Smooth muscle cell (in vitro differentiated cells): ENCODE measurements at regions not wholly inside any gene's neighbourhood (a gene's known extent, or its start where the extent isn't known, plus 50 kb on each side); places are given as distances from the start of the nearest gene placed in this dataset.

Experiments
- DNase-seq: peaks from one replicate; lab custom pipeline; 2025; ENCODE audit not compliant: unreplicated experiment; lab: John Stamatoyannopoulos, UW
- H2AFZ ChIP-seq: fragments of 200-600 bp; sonication (generic); 2 replicates; pipeline ENCODE4 v1.6.0; 2016; ENCODE audit warnings: antibody characterized with exemption, low read depth, mild to moderate bottlenecking
- H3F3A ChIP-seq: fragments of 200-600 bp; sonication (generic); 2 replicates; pipeline ENCODE4 v1.6.0; 2017; ENCODE audit warnings: antibody characterized with exemption, low read depth
- H3K27ac ChIP-seq: fragments of 200-600 bp; sonication (generic); 2 replicates; pipeline ENCODE4 v1.5.1; 2016; ENCODE audit warnings: low read depth, mild to moderate bottlenecking
- H3K27me3 ChIP-seq: fragments of 200-600 bp; sonication (generic); 2 replicates; pipeline ENCODE4 v1.6.1; 2016; ENCODE audit warnings: low read depth, mild to moderate bottlenecking
- H3K36me3 ChIP-seq: fragments of 200-600 bp; sonication (generic); 2 replicates; pipeline ENCODE4 v1.5.1; 2016; ENCODE audit warnings: low read depth
- H3K4me1 ChIP-seq: fragments of 200-600 bp; sonication (generic); 2 replicates; pipeline ENCODE4 v1.5.1; 2016; ENCODE audit warnings: low read depth
- H3K4me2 ChIP-seq: fragments of 200-600 bp; sonication (generic); 2 replicates; pipeline ENCODE4 v1.6.0; 2016; ENCODE audit warnings: mild to moderate bottlenecking
- H3K4me3 ChIP-seq: fragments of 200-600 bp; sonication (generic); 2 replicates; pipeline ENCODE4 v1.5.1; 2016; ENCODE audit warnings: mild to moderate bottlenecking
- H3K79me2 ChIP-seq: fragments of 200-600 bp; sonication (generic); 2 replicates; pipeline ENCODE4 v1.6.0; 2016; ENCODE audit warnings: low read depth, mild to moderate bottlenecking
- H3K9ac ChIP-seq: fragments of 200-600 bp; sonication (generic); 2 replicates; pipeline ENCODE4 v1.6.0; 2016; ENCODE audit warnings: low read depth
- H3K9me3 ChIP-seq: fragments of 200-600 bp; sonication (generic); replicated peaks from 2 replicates; pipeline ENCODE4 v1.5.1; 2016; ENCODE audit warnings: low read depth
- H4K20me1 ChIP-seq: fragments of 200-600 bp; sonication (generic); 2 replicates; pipeline ENCODE4 v1.6.0; 2016; ENCODE audit warnings: low read depth
- CTCF ChIP-seq: fragments of 200-600 bp; sonication (generic); IDR thresholded peaks from 2 replicates; pipeline ENCODE4 v1.5.1; 2017; ENCODE audit warnings: borderline replicate concordance, mild to moderate bottlenecking, antibody characterized with exemption; ENCODE audit not compliant: insufficient read depth, poor library complexity, severe bottlenecking
- WGBS: methylation state at CpG from one replicate; pipeline ENCODE4 v1.1.7; 2016; ENCODE audit warnings: low lambda C conversion rate; 5-methylcytosine and 5-hydroxymethylcytosine counted together

GRCh38 chr13:79912403-79912802 is 428.5 kb downstream of the SPRY2 start:
- WGBS: 84% methylated on average over 3 of the region's 3 CpGs
- no peak overlapping the region for H2AFZ ChIP-seq
- no peak overlapping the region for H3K4me3 ChIP-seq
- H3K9ac ChIP-seq: no peak overlapping the region
- H3K4me1 ChIP-seq: peaks cover 6% of the 10 kb centered on the region
- peaks cover 2% of the 10 kb centered on the region for H3F3A ChIP-seq
- no peaks in the 10 kb centered on the region for H3K36me3 ChIP-seq
- H3K27ac ChIP-seq: no peak overlapping the region
- H3K4me2 ChIP-seq: no peak overlapping the region
- no peaks in the 10 kb centered on the region for H3K9me3 ChIP-seq
- H3K79me2 ChIP-seq: no peaks in the 10 kb centered on the region
- H3K27me3 ChIP-seq: no peaks in the 10 kb centered on the region
- DNase-seq: no peak
- no peak for TF ChIP-seq CTCF
- H4K20me1 ChIP-seq: no peaks in the 10 kb centered on the region

GRCh38 chr13:79910875-79911540 is 429.9 kb downstream of the SPRY2 start:
- TF ChIP-seq CTCF: no peak
- Histone ChIP-seq H3F3A (no peaks in the 10 kb centered on the region), H3K4me2 (no peak overlapping the region), H3K79me2 (no peaks in the 10 kb centered on the region), H4K20me1 (no peaks in the 10 kb centered on the region), H3K4me3 (no peak overlapping the region), H3K9me3 (no peaks in the 10 kb centered on the region), H2AFZ (no peak overlapping the region), H3K27me3 (no peaks in the 10 kb centered on the region), H3K4me1 (peaks cover 6% of the 10 kb centered on the region), H3K27ac (no peak overlapping the region), H3K36me3 (no peaks in the 10 kb centered on the region), H3K9ac (no peak overlapping the region)
- no peak for DNase-seq
- WGBS: 79% methylated on average over 5 of the region's 5 CpGs

GRCh38 chr13:79909644-79910043 is 428.7 kb downstream of the NDFIP2 start:
- H3K4me1 ChIP-seq: no peaks in the 10 kb centered on the region
- no peaks in the 10 kb centered on the region for H4K20me1 ChIP-seq
- no peak for DNase-seq
- H2AFZ ChIP-seq: no peak overlapping the region
- H3F3A ChIP-seq: no peaks in the 10 kb centered on the region
- H3K79me2 ChIP-seq: no peaks in the 10 kb centered on the region
- no peak overlapping the region for H3K4me3 ChIP-seq
- no peaks in the 10 kb centered on the region for H3K9me3 ChIP-seq
- no peaks in the 10 kb centered on the region for H3K27me3 ChIP-seq
- H3K9ac ChIP-seq: no peak overlapping the region
- TF ChIP-seq CTCF: no peak
- 96% methylated on average over 2 of the region's 2 CpGs for WGBS
- H3K36me3 ChIP-seq: no peaks in the 10 kb centered on the region
- H3K27ac ChIP-seq: no peak overlapping the region
- H3K4me2 ChIP-seq: no peak overlapping the region

- Histone ChIP-seq H3K27ac (no peak overlapping the region), H3K4me1 (no peaks in the 10 kb centered on the region), H3K36me3 (no peaks in the 10 kb centered on the region), H3F3A (no peaks in the 10 kb centered on the region), H4K20me1 (no peaks in the 10 kb centered on the region), H3K4me2 (no peak overlapping the region), H3K9ac (no peak overlapping the region), H3K79me2 (no peaks in the 10 kb centered on the region), H3K4me3 (no peak overlapping the region), H2AFZ (peak overlapping the region; percentile 13), H3K27me3 (no peaks in the 10 kb centered on the region), H3K9me3 (no peaks in the 10 kb centered on the region)
- no peak for DNase-seq
- WGBS: 92% methylated on average over 3 of the region's 3 CpGs
- TF ChIP-seq CTCF: no peak
Observed at GRCh38 chr13:79908381-79908780, 427.4 kb downstream of the NDFIP2 start.
